ENCODE measurements at regions not wholly inside any gene's neighbourhood (a gene's known extent, or its start where the extent isn't known, plus 50 kb on each side); places are given as distances from the start of the nearest gene placed in this dataset.

GRCh38 chr5:143713047-143714003 is 98.6 kb upstream of the HMHB1 start:
- POLR2A ChIA-PET, result no interaction called here
- CTCF ChIA-PET, result interaction anchor here (1.3 kb wide), 1 partner anchor 16 kb away, joined by 3 read pairs; no protein-coding TSS in a partner anchor
- DNase-seq (ENCODE audit: extremely low spot score), result no peak
- no peak for TF ChIP-seq CTCF (IDR thresholded peaks at IDR 0.05; ENCODE audit: control extremely low read depth, extremely low read depth, low read depth, missing control alignments)

DNA sequence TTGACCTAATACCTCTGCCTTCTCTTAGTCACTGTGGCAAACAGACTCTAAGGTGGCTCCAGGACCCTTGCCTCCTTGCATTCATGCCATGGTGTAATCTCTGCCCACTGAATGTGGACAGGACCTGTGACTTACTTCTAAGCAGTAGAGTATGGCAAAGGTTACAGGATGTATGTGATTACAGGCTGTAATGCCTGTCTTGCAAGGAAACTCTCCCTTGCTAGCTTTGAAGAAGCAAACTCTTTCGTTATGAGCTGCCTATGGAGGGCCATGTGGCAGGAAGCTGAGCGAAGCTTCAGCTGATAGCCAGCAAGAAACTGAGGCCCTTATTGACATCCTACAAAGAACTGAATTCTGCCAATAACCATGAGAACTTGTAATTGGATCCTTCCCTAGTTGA is 103.3 kb upstream of the HMHB1 start:
- ChIA-PET POLR2A (no interaction called here), CTCF (interaction anchor here (1.5 to 2.6 kb wide), 2 partner anchors 18 to 21 kb away, joined by 3 to 8 read pairs; no protein-coding TSS in a partner anchor)
- DNase-seq (ENCODE audit: extremely low spot score), result no peak
- TF ChIP-seq CTCF (IDR thresholded peaks at IDR 0.05; ENCODE audit: control extremely low read depth, extremely low read depth, low read depth, missing control alignments), result no peak

DNA sequence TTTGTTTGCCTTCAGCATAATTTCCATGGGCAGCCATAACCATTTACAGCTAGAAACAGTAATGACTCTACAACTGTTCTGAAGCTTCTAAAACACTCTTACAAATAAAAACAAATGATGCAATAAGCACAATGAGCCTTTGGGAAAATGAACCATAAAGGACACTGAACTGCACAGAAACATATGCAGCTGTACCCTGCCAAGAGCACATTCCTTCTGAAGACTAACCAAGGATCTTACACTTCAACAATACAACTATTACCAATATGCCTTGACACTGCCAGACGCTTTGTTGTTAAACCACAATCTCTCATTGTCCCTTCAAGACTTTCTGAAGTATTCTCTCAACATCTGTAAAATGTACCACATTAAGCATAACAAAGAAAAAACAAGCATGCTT is 104.2 kb upstream of the HMHB1 start:
- POLR2A ChIA-PET, result no interaction called here
- no peak for TF ChIP-seq CTCF (IDR thresholded peaks at IDR 0.05; ENCODE audit: control extremely low read depth, extremely low read depth, low read depth, missing control alignments)
- CTCF ChIA-PET, result interaction anchor here (1.0 to 2.6 kb wide), 2 partner anchors 12 to 19 kb away, joined by 3 to 8 read pairs; no protein-coding TSS in a partner anchor
- DNase-seq (ENCODE audit: extremely low spot score), result no peak

GRCh38 chr5:143705381-143705780 is 106.6 kb upstream of the HMHB1 start:
- TF ChIP-seq CTCF (IDR thresholded peaks at IDR 0.05; ENCODE audit: control extremely low read depth, extremely low read depth, low read depth, missing control alignments), result no peak
- DNase-seq (ENCODE audit: extremely low spot score), result no peak
- ChIA-PET POLR2A (no interaction called here), CTCF (interaction anchor here (1.4 kb wide), 1 partner anchor 59 kb away, joined by 3 read pairs; no protein-coding TSS in a partner anchor)

GRCh38 chr5:143703659-143704058 is 108.3 kb upstream of the HMHB1 start:
- no peak for DNase-seq (ENCODE audit: extremely low spot score)
- POLR2A ChIA-PET, result no interaction called here
- CTCF ChIA-PET, result interaction anchor here (1.1 to 1.6 kb wide), 2 partner anchors 22 to 32 kb away, joined by 3 read pairs; no protein-coding TSS in a partner anchor
- TF ChIP-seq CTCF (IDR thresholded peaks at IDR 0.05; ENCODE audit: control extremely low read depth, extremely low read depth, low read depth, missing control alignments), result no peak

DNA sequence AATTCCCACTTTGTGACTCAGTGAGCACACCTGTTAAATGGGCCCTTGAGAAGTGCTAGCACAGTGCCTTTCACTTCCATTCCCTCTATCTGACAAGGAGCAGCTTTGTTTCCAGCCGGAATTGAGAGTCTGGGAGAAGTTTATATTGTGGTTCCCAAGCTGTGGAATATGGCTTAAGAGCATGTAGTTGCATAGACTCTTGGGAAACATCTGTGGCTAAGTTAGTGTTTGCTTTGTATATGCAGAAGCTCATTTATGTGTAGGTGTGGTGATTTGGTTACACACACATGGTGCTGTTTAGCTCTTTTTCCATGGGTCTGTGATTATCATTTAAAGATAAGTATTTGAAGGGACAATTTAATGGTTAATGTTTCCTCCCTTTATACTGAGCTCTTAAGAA is 110.5 kb upstream of the HMHB1 start:
- CTCF ChIA-PET, result interaction anchor here (0.7 to 1.0 kb wide), 3 partner anchors 20 to 158 kb away, joined by 3 read pairs; no protein-coding TSS in a partner anchor

More for the DNA sequence above, 110.5 kb upstream of the HMHB1 start:
- POLR2A ChIA-PET, result no interaction called here
- DNase-seq (ENCODE audit: extremely low spot score), result no peak
- no peak for TF ChIP-seq CTCF (IDR thresholded peaks at IDR 0.05; ENCODE audit: control extremely low read depth, extremely low read depth, low read depth, missing control alignments)
